Astrocyte of the spinal cord (primary cell): ENCODE measurements at regions not wholly inside any gene's neighbourhood (a gene's known extent, or its start where the extent isn't known, plus 50 kb on each side); places are given as distances from the start of the nearest gene placed in this dataset.

Source experiments
- DNase-seq: peaks from one replicate; pipeline ENCODE4 v3.0.0; 2011; ENCODE audit warnings: low read depth, low spot score
- H3K4me3 ChIP-seq: 2 replicates; pipeline ENCODE4 v1.5.1; 2011; ENCODE audit warnings: low read depth, mild to moderate bottlenecking, low read length, moderate library complexity
- in situ Hi-C: cut with HindIII; loops from 2 replicates; pipeline ENCODE4 v1.10.0; 2017; ENCODE audit warnings: low sequenced_read_pairs
- TF ChIP-seq, protein P1 (sequence below): IDR thresholded peaks from 2 replicates; pipeline ENCODE4 v1.5.1; 2012; ENCODE audit warnings: low read depth, mild to moderate bottlenecking, low read length, inconsistent platforms

DNA sequence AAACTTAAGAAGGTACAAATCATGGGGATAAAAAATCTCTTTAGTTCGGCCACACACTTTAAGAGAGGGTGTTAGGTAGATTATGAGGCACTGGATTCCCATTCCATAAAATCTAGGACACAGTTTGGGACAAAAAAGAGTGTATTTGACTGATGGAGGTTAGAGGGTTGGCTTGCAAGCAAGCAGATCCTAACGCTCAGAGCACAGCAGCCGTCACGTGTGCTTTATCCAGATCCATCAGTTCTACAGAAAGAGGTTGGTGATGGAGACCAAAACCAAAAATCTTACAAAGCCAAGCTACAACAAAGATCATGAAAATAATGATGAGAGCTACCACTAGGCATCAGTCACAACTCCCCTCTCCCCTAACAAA, 549.4 kb downstream of the TNS3 start:
- TF ChIP-seq, protein P1, sequence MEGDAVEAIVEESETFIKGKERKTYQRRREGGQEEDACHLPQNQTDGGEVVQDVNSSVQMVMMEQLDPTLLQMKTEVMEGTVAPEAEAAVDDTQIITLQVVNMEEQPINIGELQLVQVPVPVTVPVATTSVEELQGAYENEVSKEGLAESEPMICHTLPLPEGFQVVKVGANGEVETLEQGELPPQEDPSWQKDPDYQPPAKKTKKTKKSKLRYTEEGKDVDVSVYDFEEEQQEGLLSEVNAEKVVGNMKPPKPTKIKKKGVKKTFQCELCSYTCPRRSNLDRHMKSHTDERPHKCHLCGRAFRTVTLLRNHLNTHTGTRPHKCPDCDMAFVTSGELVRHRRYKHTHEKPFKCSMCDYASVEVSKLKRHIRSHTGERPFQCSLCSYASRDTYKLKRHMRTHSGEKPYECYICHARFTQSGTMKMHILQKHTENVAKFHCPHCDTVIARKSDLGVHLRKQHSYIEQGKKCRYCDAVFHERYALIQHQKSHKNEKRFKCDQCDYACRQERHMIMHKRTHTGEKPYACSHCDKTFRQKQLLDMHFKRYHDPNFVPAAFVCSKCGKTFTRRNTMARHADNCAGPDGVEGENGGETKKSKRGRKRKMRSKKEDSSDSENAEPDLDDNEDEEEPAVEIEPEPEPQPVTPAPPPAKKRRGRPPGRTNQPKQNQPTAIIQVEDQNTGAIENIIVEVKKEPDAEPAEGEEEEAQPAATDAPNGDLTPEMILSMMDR: no peak
- in situ Hi-C loops: no loop called here
- no peak overlapping the region for H3K4me3 ChIP-seq
- DNase-seq: no peak

- in situ Hi-C loops: no loop called here
- DNase-seq: peak; percentile 17
- TF ChIP-seq, protein P1: no peak
- H3K4me3 ChIP-seq: no peak overlapping the region
These were observed 550.0 kb downstream of the TNS3 start for GRCh38 chr7:47031786-47032535.

DNA sequence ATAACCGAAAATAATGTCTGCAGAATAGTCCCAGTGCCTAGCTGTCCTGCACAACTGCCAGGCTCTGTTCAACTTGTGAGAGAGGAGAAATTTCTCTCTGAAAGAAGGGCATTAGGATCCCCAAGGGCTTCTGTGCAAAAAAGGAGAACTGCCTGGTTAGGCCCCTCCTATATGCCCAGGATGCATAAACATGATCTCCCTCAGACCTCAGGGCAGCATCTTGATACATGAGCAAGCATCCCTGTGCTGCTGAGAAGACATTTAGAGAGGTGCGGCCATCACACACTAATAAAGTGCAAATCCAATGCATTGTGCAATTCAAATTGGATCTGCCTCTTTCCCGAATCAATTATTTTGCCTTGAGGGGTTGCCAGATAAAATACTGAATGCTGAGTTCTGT, 553.6 kb downstream of the TNS3 start:
- no peak overlapping the region for H3K4me3 ChIP-seq
- TF ChIP-seq, protein P1: no peak
- in situ Hi-C loops: no loop called here
- DNase-seq: no peak

GRCh38 chr7:47027695-47028240, 554.1 kb downstream of the TNS3 start:
- in situ Hi-C loops: no loop called here
- TF ChIP-seq, protein P1: no peak
- H3K4me3 ChIP-seq: no peak overlapping the region
- no peak for DNase-seq

GRCh38 chr7:47026780-47027361, 555.0 kb downstream of the TNS3 start:
- no peak for DNase-seq
- no peak overlapping the region for H3K4me3 ChIP-seq
- in situ Hi-C loops: no loop called here
- TF ChIP-seq, protein P1: no peak

GRCh38 chr7:47024991-47025390, 556.9 kb downstream of the TNS3 start:
- in situ Hi-C loops: no loop called here

More at GRCh38 chr7:47024991-47025390, 556.9 kb downstream of the TNS3 start:
- TF ChIP-seq, protein P1: no peak
- H3K4me3 ChIP-seq: no peak overlapping the region
- DNase-seq: no peak
